ENCODE measurements at regions not wholly inside any gene's neighbourhood (a gene's known extent, or its start where the extent isn't known, plus 50 kb on each side); places are given as distances from the start of the nearest gene placed in this dataset.

DNA sequence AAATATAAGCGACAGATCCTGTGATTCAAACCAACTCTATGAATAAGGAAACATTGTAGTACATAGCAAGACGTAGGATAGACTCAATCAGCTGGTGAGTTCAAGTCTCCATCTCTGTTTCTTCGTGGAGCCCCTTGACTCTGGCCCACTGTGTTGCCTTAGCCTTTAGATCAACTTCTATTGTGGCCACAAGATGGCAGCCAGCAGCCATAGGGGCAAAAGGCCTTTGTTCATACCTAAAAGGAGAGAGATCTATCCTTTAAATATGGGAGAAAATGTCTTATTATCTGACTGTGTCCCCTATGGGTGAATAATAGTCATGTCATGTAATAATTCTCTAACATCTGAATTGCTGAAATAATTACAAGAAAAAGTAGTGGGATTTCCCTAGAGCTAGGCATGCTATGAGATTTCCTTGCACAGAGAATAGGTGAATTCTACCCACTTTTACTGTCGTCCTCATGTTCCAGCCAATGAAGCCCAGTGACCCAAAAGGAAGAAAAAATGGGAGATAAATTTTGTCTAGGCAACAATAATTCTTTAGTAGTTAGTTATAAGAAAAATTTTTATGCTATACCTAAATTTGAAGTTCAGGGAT lies 129.4 kb downstream of the PCDH20 start:
- Mint-ChIP-seq H3K9me3 (ENCODE audit: low read depth) (no peaks in the 10 kb centered on the region), H3K27me3 (ENCODE audit: low read depth) (no peaks in the 10 kb centered on the region), H3K4me1 (ENCODE audit: low read depth) (no peaks in the 10 kb centered on the region), H3K36me3 (ENCODE audit: low read depth) (no peaks in the 10 kb centered on the region), H3K4me3 (ENCODE audit: unreplicated experiment) (no peak overlapping the region), H3K27ac (ENCODE audit: unreplicated experiment) (no peak overlapping the region)
- no peak for DNase-seq (ENCODE audit: low spot score)
- TF ChIP-seq, protein P1, sequence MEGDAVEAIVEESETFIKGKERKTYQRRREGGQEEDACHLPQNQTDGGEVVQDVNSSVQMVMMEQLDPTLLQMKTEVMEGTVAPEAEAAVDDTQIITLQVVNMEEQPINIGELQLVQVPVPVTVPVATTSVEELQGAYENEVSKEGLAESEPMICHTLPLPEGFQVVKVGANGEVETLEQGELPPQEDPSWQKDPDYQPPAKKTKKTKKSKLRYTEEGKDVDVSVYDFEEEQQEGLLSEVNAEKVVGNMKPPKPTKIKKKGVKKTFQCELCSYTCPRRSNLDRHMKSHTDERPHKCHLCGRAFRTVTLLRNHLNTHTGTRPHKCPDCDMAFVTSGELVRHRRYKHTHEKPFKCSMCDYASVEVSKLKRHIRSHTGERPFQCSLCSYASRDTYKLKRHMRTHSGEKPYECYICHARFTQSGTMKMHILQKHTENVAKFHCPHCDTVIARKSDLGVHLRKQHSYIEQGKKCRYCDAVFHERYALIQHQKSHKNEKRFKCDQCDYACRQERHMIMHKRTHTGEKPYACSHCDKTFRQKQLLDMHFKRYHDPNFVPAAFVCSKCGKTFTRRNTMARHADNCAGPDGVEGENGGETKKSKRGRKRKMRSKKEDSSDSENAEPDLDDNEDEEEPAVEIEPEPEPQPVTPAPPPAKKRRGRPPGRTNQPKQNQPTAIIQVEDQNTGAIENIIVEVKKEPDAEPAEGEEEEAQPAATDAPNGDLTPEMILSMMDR (IDR thresholded peaks at IDR 0.05) = peak; percentile 33

DNA sequence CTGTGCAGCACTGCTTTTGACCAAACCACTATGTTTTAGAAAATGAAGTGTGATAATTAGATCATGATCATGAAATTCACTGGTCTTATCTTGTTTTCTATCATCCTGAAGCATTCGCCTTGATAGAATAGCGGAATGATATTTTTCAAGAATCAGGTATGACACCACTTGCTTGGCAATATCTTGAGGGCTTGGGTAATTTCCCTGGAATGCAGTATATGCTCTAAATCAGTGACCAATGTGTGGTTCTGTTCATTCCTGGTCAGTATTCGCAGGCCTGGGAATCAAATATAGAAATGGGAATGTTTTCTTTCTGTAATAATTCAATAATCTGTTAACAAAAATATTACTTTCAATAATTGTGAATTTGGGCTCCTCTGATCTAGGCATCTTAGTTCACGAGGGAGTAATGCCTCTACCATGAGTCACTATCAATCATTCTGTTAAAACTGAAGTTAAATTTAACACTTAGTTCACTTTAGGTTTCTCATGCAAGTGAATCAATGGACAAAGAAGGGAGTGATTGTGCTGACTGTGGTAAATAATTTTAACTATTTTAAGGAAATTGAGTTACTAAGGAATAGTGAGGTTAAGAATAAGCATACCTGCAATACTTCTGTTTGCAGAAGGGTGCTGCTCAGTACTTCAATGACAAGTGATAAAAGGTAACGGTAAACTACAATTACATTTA lies 137.9 kb downstream of the PCDH20 start:
- Mint-ChIP-seq H3K9me3 (ENCODE audit: low read depth) (peaks cover 9% of the 10 kb centered on the region), H3K4me1 (ENCODE audit: low read depth) (no peaks in the 10 kb centered on the region), H3K4me3 (ENCODE audit: unreplicated experiment) (no peak overlapping the region)

DNA sequence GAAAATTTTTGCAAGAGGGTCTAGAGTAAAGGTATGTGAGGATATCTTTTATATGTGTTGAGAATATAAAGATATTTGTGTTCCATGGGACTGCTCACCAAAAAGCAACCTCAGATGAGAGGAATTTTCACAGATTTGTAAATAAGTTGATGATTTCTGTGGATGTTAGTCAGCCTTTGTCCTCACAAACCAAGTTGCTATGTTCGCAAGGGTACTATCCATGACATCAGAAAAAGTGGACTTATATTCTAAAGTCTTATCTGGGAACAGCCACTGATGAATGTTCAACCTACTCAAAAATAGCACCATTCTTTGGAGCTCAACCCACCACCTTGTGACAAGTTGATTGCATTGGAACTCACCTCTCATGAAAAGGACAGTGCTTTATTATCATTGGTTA lies 138.6 kb downstream of the PCDH20 start:
- Mint-ChIP-seq H3K36me3 (ENCODE audit: low read depth) (no peaks in the 10 kb centered on the region), H3K27ac (ENCODE audit: unreplicated experiment) (no peak overlapping the region), H3K27me3 (ENCODE audit: low read depth) (no peaks in the 10 kb centered on the region), H3K9me3 (ENCODE audit: low read depth) (peaks cover 9% of the 10 kb centered on the region), H3K4me1 (ENCODE audit: low read depth) (no peaks in the 10 kb centered on the region), H3K4me3 (ENCODE audit: unreplicated experiment) (no peak overlapping the region)
- TF ChIP-seq, protein P1 (IDR thresholded peaks at IDR 0.05) = no peak
- DNase-seq (ENCODE audit: low spot score) = no peak

More for the DNA sequence above, 137.9 kb downstream of the PCDH20 start:
- Mint-ChIP-seq H3K27me3 (ENCODE audit: low read depth) (no peaks in the 10 kb centered on the region), H3K27ac (ENCODE audit: unreplicated experiment) (no peak overlapping the region), H3K36me3 (ENCODE audit: low read depth) (no peaks in the 10 kb centered on the region)
- DNase-seq (ENCODE audit: low spot score) = no peak
- TF ChIP-seq, protein P1 (IDR thresholded peaks at IDR 0.05) = no peak

DNA sequence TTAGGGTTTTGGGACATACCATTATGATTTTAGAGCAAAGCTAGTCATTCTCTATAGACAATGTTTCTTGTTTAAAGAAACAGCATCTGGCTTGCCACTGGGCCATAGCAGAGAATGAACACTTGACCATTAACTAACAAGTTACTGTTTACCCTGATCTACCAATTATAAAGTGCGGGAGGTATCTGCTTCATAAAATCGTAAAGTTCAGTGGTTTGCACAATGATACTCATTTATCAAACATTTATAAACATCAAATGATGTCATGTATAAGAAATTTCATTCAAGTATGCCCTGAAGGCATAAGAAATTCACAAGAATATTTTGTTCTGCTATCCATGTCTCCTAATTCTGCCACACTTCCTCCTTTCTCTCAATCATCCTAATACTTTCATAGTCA lies 139.2 kb downstream of the PCDH20 start:
- Mint-ChIP-seq H3K27ac (ENCODE audit: unreplicated experiment) (no peak overlapping the region), H3K9me3 (ENCODE audit: low read depth) (peaks cover 13% of the 10 kb centered on the region), H3K4me3 (ENCODE audit: unreplicated experiment) (no peak overlapping the region), H3K36me3 (ENCODE audit: low read depth) (no peaks in the 10 kb centered on the region), H3K27me3 (ENCODE audit: low read depth) (no peaks in the 10 kb centered on the region), H3K4me1 (ENCODE audit: low read depth) (no peaks in the 10 kb centered on the region)
- no peak for DNase-seq (ENCODE audit: low spot score)
- TF ChIP-seq, protein P1 (IDR thresholded peaks at IDR 0.05) = no peak

DNA sequence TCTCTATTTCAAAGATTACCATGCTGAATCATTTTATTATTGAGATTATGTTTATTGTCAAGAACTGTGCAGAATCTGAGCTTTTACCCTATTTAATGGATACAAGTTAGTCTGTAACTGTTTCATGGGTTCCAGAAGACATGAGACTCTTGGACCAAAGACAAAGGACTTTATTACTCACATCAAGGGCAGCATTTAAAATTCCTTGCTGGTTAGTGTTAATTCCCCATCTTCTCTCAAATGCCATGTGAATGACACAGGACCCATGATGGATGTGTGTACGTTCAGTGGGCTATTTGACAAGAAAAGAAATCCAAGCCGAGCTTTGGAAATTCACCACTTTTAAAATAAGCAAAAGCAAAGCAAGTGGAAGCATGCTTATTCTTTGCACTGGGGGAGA lies 139.9 kb downstream of the PCDH20 start:
- Mint-ChIP-seq H3K4me3 (ENCODE audit: unreplicated experiment) (no peak overlapping the region), H3K36me3 (ENCODE audit: low read depth) (no peaks in the 10 kb centered on the region), H3K4me1 (ENCODE audit: low read depth) (no peaks in the 10 kb centered on the region), H3K27me3 (ENCODE audit: low read depth) (no peaks in the 10 kb centered on the region), H3K27ac (ENCODE audit: unreplicated experiment) (no peak overlapping the region), H3K9me3 (ENCODE audit: low read depth) (peaks cover 18% of the 10 kb centered on the region)
- TF ChIP-seq, protein P1 (IDR thresholded peaks at IDR 0.05) = no peak
- no peak for DNase-seq (ENCODE audit: low spot score)

All from chondrocyte (in vitro differentiated cells).